Fibroblast of pulmonary artery (primary cell): ENCODE measurements at regions not wholly inside any gene's neighbourhood (a gene's known extent, or its start where the extent isn't known, plus 50 kb on each side); places are given as distances from the start of the nearest gene placed in this dataset.

Experiments
- DNase-seq: peaks from one replicate; pipeline ENCODE4 v3.0.0-alpha.2; 2010; ENCODE audit warnings: low read depth
- H3K4me3 ChIP-seq: replicated peaks from 2 replicates; pipeline ENCODE4 v1.5.1; 2011; ENCODE audit warnings: low read depth, mild to moderate bottlenecking, control low read depth, low read length, moderate library complexity
- CTCF ChIP-seq: IDR thresholded peaks from 2 replicates; pipeline ENCODE4 v1.5.1; 2011; ENCODE audit warnings: mild to moderate bottlenecking, control low read depth, low read length, inconsistent platforms; ENCODE audit errors: missing control alignments

- peak overlapping the region; percentile 68 for H3K4me3 ChIP-seq
- TF ChIP-seq CTCF = no peak
- peak; percentile 99 for DNase-seq
Observed at GRCh38 chr22:46035742-46036557, 59.0 kb upstream of the WNT7B start.

GRCh38 chr22:46036558-46037408 is 59.8 kb upstream of the WNT7B start:
- peak; percentile 17 for TF ChIP-seq CTCF
- peak overlapping the region; percentile 68 for H3K4me3 ChIP-seq
- DNase-seq = no peak

- no peak overlapping the region for H3K4me3 ChIP-seq
- no peak for TF ChIP-seq CTCF
Observed at GRCh38 chr22:46038174-46038487, 61.2 kb upstream of the WNT7B start.

GRCh38 chr22:46038516-46039430 is 61.8 kb upstream of the WNT7B start:
- no peak for TF ChIP-seq CTCF
- DNase-seq = no peak
- no peak overlapping the region for H3K4me3 ChIP-seq

More at GRCh38 chr22:46038174-46038487, 61.2 kb upstream of the WNT7B start:
- DNase-seq = no peak

- no peak for DNase-seq
- TF ChIP-seq CTCF = no peak
- no peak overlapping the region for H3K4me3 ChIP-seq
Observed at GRCh38 chr22:46039535-46039934, 62.6 kb upstream of the WNT7B start.
